A673 (cell line): ENCODE measurements at regions not wholly inside any gene's neighbourhood (a gene's known extent, or its start where the extent isn't known, plus 50 kb on each side); places are given as distances from the start of the nearest gene placed in this dataset.
"Not testable (repeated sequence)": the region's sequence is repeated elsewhere in the genome, so short reads cannot be mapped to it uniquely, and the experiment has no call there.

ENCODE experiments used
- BruUV-seq: library from RNA; stranded (reverse); fragments of 400-500 nt; replicated peaks from 2 replicates; lab custom pipeline; 2021; lab: Mats Ljungman, UMichigan
- CTCF ChIA-PET: fragments of 300-600 bp; sonication (Branson Sonifier 250); formaldehyde crosslinking; loops from one replicate; lab custom pipeline; 2022; ENCODE audit warnings: antibody characterized with exemption; lab: Charles Lee
- POLR2A ChIA-PET: fragments of 300-600 bp; sonication (Branson Sonifier 250); formaldehyde crosslinking; loops from one replicate; lab custom pipeline; 2022; ENCODE audit warnings: antibody characterized with exemption; ENCODE audit not compliant: low non-redundant PET; lab: Charles Lee
- DNase-seq: peaks from one replicate; pipeline ENCODE4 v3.0.0-alpha.2; 2015; ENCODE audit warnings: low spot score
- H3K27ac ChIP-seq: fragments of 200-600 bp; sonication (generic); 2 replicates; pipeline ENCODE4 v1.5.1; 2016; ENCODE audit warnings: mixed run types, low read depth, mild to moderate bottlenecking, mixed read lengths, antibody characterized with exemption, low read length; ENCODE audit not compliant: poor library complexity, severe bottlenecking
- H3K27me3 ChIP-seq: fragments of 200-600 bp; sonication (generic); replicated peaks from 2 replicates; pipeline ENCODE4 v1.6.1; 2017; ENCODE audit warnings: mixed run types, low read depth, mild to moderate bottlenecking, mixed read lengths, antibody characterized with exemption, low read length; ENCODE audit not compliant: insufficient read depth, poor library complexity
- H3K36me3 ChIP-seq: fragments of 200-600 bp; sonication (generic); 2 replicates; pipeline ENCODE4 v1.6.1; 2016; ENCODE audit warnings: mixed run types, mild to moderate bottlenecking, mixed read lengths, antibody characterized with exemption, low read length; ENCODE audit not compliant: insufficient read depth, poor library complexity, severe bottlenecking
- H3K4me1 ChIP-seq: fragments of 200-600 bp; sonication (generic); 2 replicates; pipeline ENCODE4 v1.6.1; 2017; ENCODE audit warnings: mixed run types, mild to moderate bottlenecking, mixed read lengths, antibody characterized with exemption, low read length; ENCODE audit not compliant: insufficient read depth, poor library complexity, severe bottlenecking
- H3K4me3 ChIP-seq: fragments of 200-600 bp; sonication (generic); 2 replicates; pipeline ENCODE4 v1.5.1; 2016; ENCODE audit warnings: low read depth, mixed run types, mild to moderate bottlenecking, mixed read lengths, low read length; ENCODE audit not compliant: poor library complexity, severe bottlenecking
- H3K9me3 ChIP-seq: fragments of 200-600 bp; sonication (generic); 2 replicates; pipeline ENCODE4 v1.6.1; 2016; ENCODE audit warnings: mixed run types, low read depth, mild to moderate bottlenecking, mixed read lengths, antibody characterized with exemption, low read length; ENCODE audit not compliant: poor library complexity, severe bottlenecking
- CTCF ChIP-seq: fragments of 300-800, 200-600 bp; sonication (generic); conservative IDR thresholded peaks from 2 replicates; pipeline ENCODE4 v1.5.1; 2017; ENCODE audit warnings: low read depth, mild to moderate bottlenecking, antibody characterized with exemption, low read length, moderate library complexity, mixed read lengths
- EZH2 ChIP-seq: fragments of 200-600 bp; sonication (generic); IDR thresholded peaks from 2 replicates; pipeline ENCODE4 v1.6.1; 2017; ENCODE audit warnings: borderline replicate concordance, low read depth, mild to moderate bottlenecking, mixed read lengths, antibody characterized with exemption, low read length; ENCODE audit not compliant: poor library complexity, severe bottlenecking
- intact Hi-C: fragments of 100-400 bp; cut with micrococcal nuclease; formaldehyde crosslinking; loops from one replicate; pipeline ENCODE4 v1.10.0; 2022; ENCODE audit not compliant: unreplicated experiment

- intact Hi-C loops, result no loop called here
- TF ChIP-seq CTCF (no peak), EZH2 (no peak)
- no TSS peak for BruUV-seq
- CTCF ChIA-PET, result no interaction called here
- Histone ChIP-seq H3K4me1 (no peaks in the 10 kb centered on the region), H3K36me3 (no peaks in the 10 kb centered on the region), H3K27ac (no peak overlapping the region), H3K9me3 (no peaks in the 10 kb centered on the region), H3K27me3 (no peaks in the 10 kb centered on the region), H3K4me3 (no peak overlapping the region)
- no peak for DNase-seq
- POLR2A ChIA-PET, result no interaction called here
Measured at GRCh38 chr2:22450831-22451230, 934.1 kb upstream of the KLHL29 start.

- no TSS peak for BruUV-seq
- ChIA-PET CTCF (no interaction called here), POLR2A (no interaction called here)
- Histone ChIP-seq H3K36me3 (no peaks in the 10 kb centered on the region), H3K27ac (no peak overlapping the region), H3K9me3 (no peaks in the 10 kb centered on the region), H3K27me3 (no peaks in the 10 kb centered on the region), H3K4me3 (no peak overlapping the region), H3K4me1 (no peaks in the 10 kb centered on the region)
- no peak for DNase-seq
- intact Hi-C loops, result no loop called here
- TF ChIP-seq EZH2, result no peak
- no peak for TF ChIP-seq CTCF
Measured at GRCh38 chr2:22454826-22455485, 930.0 kb upstream of the KLHL29 start.

GRCh38 chr2:22458440-22458839 is 926.5 kb upstream of the KLHL29 start:
- no peak overlapping the region for H3K4me3 ChIP-seq
- no peaks in the 10 kb centered on the region for H3K4me1 ChIP-seq
- DNase-seq, result no peak
- no peak overlapping the region for H3K27ac ChIP-seq
- ChIA-PET POLR2A (no interaction called here), CTCF (no interaction called here)
- intact Hi-C loops, result no loop called here
- no peaks in the 10 kb centered on the region for H3K27me3 ChIP-seq
- no peaks in the 10 kb centered on the region for H3K9me3 ChIP-seq
- BruUV-seq, result no TSS peak
- no peaks in the 10 kb centered on the region for H3K36me3 ChIP-seq
- TF ChIP-seq CTCF (no peak), EZH2 (no peak)

GRCh38 chr2:22475103-22475502 is 909.9 kb upstream of the KLHL29 start:
- BruUV-seq, H3K27ac ChIP-seq, H3K9me3 ChIP-seq, H3K27me3 ChIP-seq, H3K4me3 ChIP-seq, intact Hi-C loops, H3K4me1 ChIP-seq, H3K36me3 ChIP-seq, CTCF ChIA-PET, POLR2A ChIA-PET, DNase-seq: not testable (repeated sequence)
